ENCODE measurements at regions not wholly inside any gene's neighbourhood (a gene's known extent, or its start where the extent isn't known, plus 50 kb on each side); places are given as distances from the start of the nearest gene placed in this dataset.

DNA sequence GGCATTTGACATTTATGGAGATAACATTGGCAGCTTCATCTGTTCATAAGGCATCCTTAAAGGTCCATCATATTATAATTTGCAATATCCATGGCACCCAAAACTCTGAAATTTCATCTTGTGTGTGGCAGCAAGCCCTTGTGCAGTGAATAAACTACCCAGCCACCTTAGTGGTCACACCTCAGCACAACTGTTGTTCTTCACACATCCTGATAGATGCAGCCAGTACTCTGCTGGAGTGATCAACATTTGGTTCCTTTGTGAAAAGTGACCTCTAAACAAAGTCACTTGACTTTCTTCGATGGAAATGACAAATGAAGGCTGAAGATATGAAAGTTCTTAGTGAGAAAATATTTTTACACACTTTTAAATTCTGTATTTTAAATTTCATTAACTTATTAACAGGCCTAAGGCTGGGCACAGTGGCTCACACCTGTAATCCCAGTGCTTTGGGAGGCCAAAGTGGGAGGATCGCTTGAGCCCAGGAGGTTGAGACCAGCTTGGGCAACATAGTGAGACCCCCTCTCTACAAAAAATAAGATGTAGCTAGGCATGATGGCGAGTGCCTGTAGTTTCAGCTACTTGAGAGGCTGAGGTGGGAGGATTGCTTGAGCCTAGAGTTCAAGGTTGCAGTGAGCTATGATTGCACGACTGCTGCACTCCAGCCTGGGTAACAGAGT lies 161.4 kb downstream of the SPRY1 start:
- TF ChIP-seq, protein P1, sequence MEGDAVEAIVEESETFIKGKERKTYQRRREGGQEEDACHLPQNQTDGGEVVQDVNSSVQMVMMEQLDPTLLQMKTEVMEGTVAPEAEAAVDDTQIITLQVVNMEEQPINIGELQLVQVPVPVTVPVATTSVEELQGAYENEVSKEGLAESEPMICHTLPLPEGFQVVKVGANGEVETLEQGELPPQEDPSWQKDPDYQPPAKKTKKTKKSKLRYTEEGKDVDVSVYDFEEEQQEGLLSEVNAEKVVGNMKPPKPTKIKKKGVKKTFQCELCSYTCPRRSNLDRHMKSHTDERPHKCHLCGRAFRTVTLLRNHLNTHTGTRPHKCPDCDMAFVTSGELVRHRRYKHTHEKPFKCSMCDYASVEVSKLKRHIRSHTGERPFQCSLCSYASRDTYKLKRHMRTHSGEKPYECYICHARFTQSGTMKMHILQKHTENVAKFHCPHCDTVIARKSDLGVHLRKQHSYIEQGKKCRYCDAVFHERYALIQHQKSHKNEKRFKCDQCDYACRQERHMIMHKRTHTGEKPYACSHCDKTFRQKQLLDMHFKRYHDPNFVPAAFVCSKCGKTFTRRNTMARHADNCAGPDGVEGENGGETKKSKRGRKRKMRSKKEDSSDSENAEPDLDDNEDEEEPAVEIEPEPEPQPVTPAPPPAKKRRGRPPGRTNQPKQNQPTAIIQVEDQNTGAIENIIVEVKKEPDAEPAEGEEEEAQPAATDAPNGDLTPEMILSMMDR (IDR thresholded peaks at IDR 0.05) = no peak
- TF ChIP-seq EP300 (IDR thresholded peaks at IDR 0.05) = no peak
- TF ChIP-seq POLR2AphosphoS5 (IDR thresholded peaks at IDR 0.05) = no peak
- no peak for TF ChIP-seq POLR2A (IDR thresholded peaks at IDR 0.05)

Measured in suprapubic skin (tissue), 4 donors.